ENCODE measurements at regions not wholly inside any gene's neighbourhood (a gene's known extent, or its start where the extent isn't known, plus 50 kb on each side); places are given as distances from the start of the nearest gene placed in this dataset.

GRCh38 chr5:96146675-96147074 lies 185.0 kb upstream of the ELL2 start:
- peak in 1 of 2 donors; percentile 1 for DNase-seq
- no peak overlapping the region for H3K27ac ChIP-seq (ENCODE audit: low read length)

GRCh38 chr5:96144289-96144688 lies 182.6 kb upstream of the ELL2 start:
- Mint-ChIP-seq H3K27me3 (ENCODE audit: low read depth in 2 of 2) (peaks cover 4 to 18% of the 10 kb centered on the region in 2 donors), H3K27ac (no peak overlapping the region), H3K9me3 (no peaks in the 10 kb centered on the region), H3K36me3 (no peaks in the 10 kb centered on the region), H3K4me3 (no peak overlapping the region), H3K4me1 (no peaks in the 10 kb centered on the region)
- DNase-seq (no peak), ATAC-seq (no peak)
- TF ChIP-seq, protein P1, sequence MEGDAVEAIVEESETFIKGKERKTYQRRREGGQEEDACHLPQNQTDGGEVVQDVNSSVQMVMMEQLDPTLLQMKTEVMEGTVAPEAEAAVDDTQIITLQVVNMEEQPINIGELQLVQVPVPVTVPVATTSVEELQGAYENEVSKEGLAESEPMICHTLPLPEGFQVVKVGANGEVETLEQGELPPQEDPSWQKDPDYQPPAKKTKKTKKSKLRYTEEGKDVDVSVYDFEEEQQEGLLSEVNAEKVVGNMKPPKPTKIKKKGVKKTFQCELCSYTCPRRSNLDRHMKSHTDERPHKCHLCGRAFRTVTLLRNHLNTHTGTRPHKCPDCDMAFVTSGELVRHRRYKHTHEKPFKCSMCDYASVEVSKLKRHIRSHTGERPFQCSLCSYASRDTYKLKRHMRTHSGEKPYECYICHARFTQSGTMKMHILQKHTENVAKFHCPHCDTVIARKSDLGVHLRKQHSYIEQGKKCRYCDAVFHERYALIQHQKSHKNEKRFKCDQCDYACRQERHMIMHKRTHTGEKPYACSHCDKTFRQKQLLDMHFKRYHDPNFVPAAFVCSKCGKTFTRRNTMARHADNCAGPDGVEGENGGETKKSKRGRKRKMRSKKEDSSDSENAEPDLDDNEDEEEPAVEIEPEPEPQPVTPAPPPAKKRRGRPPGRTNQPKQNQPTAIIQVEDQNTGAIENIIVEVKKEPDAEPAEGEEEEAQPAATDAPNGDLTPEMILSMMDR (IDR thresholded peaks at IDR 0.05): no peak
- no peak overlapping the region for H3K27ac ChIP-seq (ENCODE audit: low read length)
- no peaks in the 10 kb centered on the region for H3K27me3 ChIP-seq (ENCODE audit: control insufficient read depth, insufficient read depth, low read length)
- intact Hi-C loops (cut with micrococcal nuclease): no loop called here
- no peaks in the 10 kb centered on the region for H3K9me3 ChIP-seq (ENCODE audit: control insufficient read depth, insufficient read depth, low read length)
- no peaks in the 10 kb centered on the region for H3K36me3 ChIP-seq (ENCODE audit: control insufficient read depth, insufficient read depth, low read length)
- 89% methylated on average over 3 of the region's 3 CpGs for WGBS (ENCODE audit: insufficient coverage)
- H3K4me1 ChIP-seq (ENCODE audit: control insufficient read depth, insufficient read depth, low read length): no peaks in the 10 kb centered on the region
- H3K4me3 ChIP-seq (ENCODE audit: low read length): no peak overlapping the region

More at GRCh38 chr5:96146675-96147074, 185.0 kb upstream of the ELL2 start:
- H3K4me3 Mint-ChIP-seq: no peak overlapping the region
- H3K36me3 ChIP-seq (ENCODE audit: control insufficient read depth, insufficient read depth, low read length): no peaks in the 10 kb centered on the region
- H3K27me3 Mint-ChIP-seq (ENCODE audit: low read depth in 2 of 2): peaks cover 3 to 26% of the 10 kb centered on the region in 2 donors
- no peak overlapping the region for H3K4me3 ChIP-seq (ENCODE audit: low read length)
- no peaks in the 10 kb centered on the region for H3K27me3 ChIP-seq (ENCODE audit: control insufficient read depth, insufficient read depth, low read length)
- intact Hi-C loops (cut with micrococcal nuclease): no loop called here
- H3K36me3 Mint-ChIP-seq: no peaks in the 10 kb centered on the region
- ATAC-seq: peak in 1 of 3 donors; percentile 25
- TF ChIP-seq, protein P1 (IDR thresholded peaks at IDR 0.05): no peak
- no peak overlapping the region for H3K27ac Mint-ChIP-seq
- H3K4me1 ChIP-seq (ENCODE audit: control insufficient read depth, insufficient read depth, low read length): no peaks in the 10 kb centered on the region
- no peaks in the 10 kb centered on the region for H3K9me3 ChIP-seq (ENCODE audit: control insufficient read depth, insufficient read depth, low read length)
- WGBS (ENCODE audit: insufficient coverage): 0% methylated on average over 1 of the region's 2 CpGs
- H3K4me1 Mint-ChIP-seq: no peaks in the 10 kb centered on the region
- H3K9me3 Mint-ChIP-seq: no peaks in the 10 kb centered on the region

GRCh38 chr5:96143450-96143849 lies 181.8 kb upstream of the ELL2 start:
- Mint-ChIP-seq H3K36me3 (no peaks in the 10 kb centered on the region), H3K4me3 (no peak overlapping the region), H3K27ac (no peak overlapping the region), H3K9me3 (no peaks in the 10 kb centered on the region), H3K27me3 (ENCODE audit: low read depth in 2 of 2) (peaks cover 6 to 20% of the 10 kb centered on the region in 2 donors), H3K4me1 (no peaks in the 10 kb centered on the region)
- no peaks in the 10 kb centered on the region for H3K4me1 ChIP-seq (ENCODE audit: control insufficient read depth, insufficient read depth, low read length)
- H3K27ac ChIP-seq (ENCODE audit: low read length): no peak overlapping the region
- DNase-seq (no peak), ATAC-seq (no peak)
- H3K27me3 ChIP-seq (ENCODE audit: control insufficient read depth, insufficient read depth, low read length): no peaks in the 10 kb centered on the region
- WGBS (ENCODE audit: insufficient coverage): 94% methylated on average over 2 of the region's 2 CpGs
- H3K4me3 ChIP-seq (ENCODE audit: low read length): no peak overlapping the region
- H3K9me3 ChIP-seq (ENCODE audit: control insufficient read depth, insufficient read depth, low read length): no peaks in the 10 kb centered on the region
- no peaks in the 10 kb centered on the region for H3K36me3 ChIP-seq (ENCODE audit: control insufficient read depth, insufficient read depth, low read length)
- intact Hi-C loops (cut with micrococcal nuclease): no loop called here
- TF ChIP-seq, protein P1 (IDR thresholded peaks at IDR 0.05): no peak

DNA sequence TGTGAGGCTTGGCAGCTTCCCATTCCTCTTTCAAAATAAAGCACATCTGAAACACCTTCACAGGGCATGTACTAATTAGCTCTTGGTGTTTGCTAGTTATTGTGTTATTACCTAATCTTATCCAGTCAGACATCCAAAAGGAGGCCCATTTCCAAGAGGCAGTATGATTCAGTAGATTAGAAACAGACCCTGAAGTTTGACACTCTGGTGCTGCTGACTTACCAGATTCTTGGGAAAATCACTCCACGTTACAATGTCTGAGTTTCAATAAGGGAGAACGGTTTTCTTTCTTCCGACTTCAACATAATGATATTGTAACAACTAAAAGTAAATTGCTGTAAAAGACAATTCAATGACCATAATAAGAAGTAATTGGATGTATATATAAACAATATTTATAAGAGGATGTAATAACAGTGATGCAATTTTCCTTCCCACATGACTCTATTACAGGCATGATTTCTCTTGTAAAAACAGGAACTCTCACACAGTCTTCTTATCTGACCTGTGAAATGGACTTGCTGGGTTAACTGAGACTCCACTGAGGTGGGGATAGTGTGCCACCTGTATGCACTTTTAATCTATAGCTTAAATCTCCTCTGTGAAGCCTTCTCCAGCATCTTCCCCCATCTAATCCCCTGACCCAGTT lies 181.3 kb upstream of the ELL2 start:
- H3K36me3 Mint-ChIP-seq: no peaks in the 10 kb centered on the region
- H3K4me1 Mint-ChIP-seq: no peaks in the 10 kb centered on the region
- ATAC-seq: no peak
- H3K9me3 ChIP-seq (ENCODE audit: control insufficient read depth, insufficient read depth, low read length): no peaks in the 10 kb centered on the region
- H3K4me3 Mint-ChIP-seq: no peak overlapping the region
- H3K27me3 ChIP-seq (ENCODE audit: control insufficient read depth, insufficient read depth, low read length): no peaks in the 10 kb centered on the region
- H3K27ac Mint-ChIP-seq: no peak overlapping the region
- 96% methylated on average over 2 of the region's 3 CpGs for WGBS (ENCODE audit: insufficient coverage)
- intact Hi-C loops (cut with micrococcal nuclease): no loop called here
- TF ChIP-seq, protein P1 (IDR thresholded peaks at IDR 0.05): no peak
- H3K9me3 Mint-ChIP-seq: no peaks in the 10 kb centered on the region
- H3K4me3 ChIP-seq (ENCODE audit: low read length): no peak overlapping the region
- H3K36me3 ChIP-seq (ENCODE audit: control insufficient read depth, insufficient read depth, low read length): no peaks in the 10 kb centered on the region
- no peak overlapping the region for H3K27ac ChIP-seq (ENCODE audit: low read length)
- no peak for DNase-seq
- H3K4me1 ChIP-seq (ENCODE audit: control insufficient read depth, insufficient read depth, low read length): no peaks in the 10 kb centered on the region
- peaks cover 6 to 19% of the 10 kb centered on the region in 2 donors for H3K27me3 Mint-ChIP-seq (ENCODE audit: low read depth in 2 of 2)

Measured in natural killer cell (primary cell).